AG04449 (cell line): ENCODE measurements at regions not wholly inside any gene's neighbourhood (a gene's known extent, or its start where the extent isn't known, plus 50 kb on each side); places are given as distances from the start of the nearest gene placed in this dataset.

ENCODE experiments used
- CTCF ChIA-PET: fragments of 350-600 bp; formaldehyde crosslinking; extraction: SDS; loops from one replicate; lab custom pipeline; 2021; ENCODE audit warnings: antibody characterized with exemption; lab: Yijun Ruan, JAX
- POLR2A ChIA-PET: fragments of 400-600, 350-600 bp; formaldehyde crosslinking; extraction: SDS; loops from one replicate; lab custom pipeline; 2020; ENCODE audit warnings: antibody characterized with exemption, inconsistent platforms; lab: Yijun Ruan, JAX
- DNase-seq: peaks from one replicate; pipeline ENCODE4 v3.0.0-alpha.2; 2010; ENCODE audit warnings: low read depth, low spot score
- H3K4me3 ChIP-seq: 2 replicates; pipeline ENCODE4 v1.5.1; 2011; ENCODE audit warnings: low read depth, mild to moderate bottlenecking, control low read depth, low read length
- TF ChIP-seq, protein P1 (sequence below): IDR thresholded peaks from one replicate; pipeline ENCODE4 v1.5.1; 2011; ENCODE audit warnings: mild to moderate bottlenecking, moderate library complexity, low read length, control low read depth, inconsistent platforms; ENCODE audit not compliant: insufficient read depth; ENCODE audit errors: missing control alignments

DNA sequence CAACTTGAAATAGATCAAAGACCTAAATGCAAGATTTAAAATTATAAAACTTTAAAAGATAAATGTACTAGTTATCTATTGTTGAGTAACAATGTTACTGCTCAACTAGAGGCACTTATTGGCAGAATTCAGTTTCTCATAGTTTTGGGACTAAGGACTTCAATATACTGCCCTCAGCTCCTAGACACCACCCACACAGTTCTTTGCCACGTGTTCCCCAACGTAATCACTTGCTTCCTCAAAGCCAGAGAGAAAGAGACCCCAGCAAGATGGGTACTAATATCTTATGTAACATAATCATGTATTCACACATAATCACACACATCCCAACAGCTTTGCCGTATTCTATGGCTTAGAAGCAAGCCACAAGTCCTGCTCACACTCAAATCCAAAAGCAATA lies 50.3 kb upstream of the SLC22A16 start:
- no peak overlapping the region for H3K4me3 ChIP-seq
- POLR2A ChIA-PET: no interaction called here
- no peak for DNase-seq
- CTCF ChIA-PET: interaction anchor here (0.7 to 4.0 kb wide), 11 partner anchors 9 to 683 kb away, joined by 3 to 52 read pairs (median 5); no protein-coding TSS in a partner anchor
- TF ChIP-seq, protein P1, sequence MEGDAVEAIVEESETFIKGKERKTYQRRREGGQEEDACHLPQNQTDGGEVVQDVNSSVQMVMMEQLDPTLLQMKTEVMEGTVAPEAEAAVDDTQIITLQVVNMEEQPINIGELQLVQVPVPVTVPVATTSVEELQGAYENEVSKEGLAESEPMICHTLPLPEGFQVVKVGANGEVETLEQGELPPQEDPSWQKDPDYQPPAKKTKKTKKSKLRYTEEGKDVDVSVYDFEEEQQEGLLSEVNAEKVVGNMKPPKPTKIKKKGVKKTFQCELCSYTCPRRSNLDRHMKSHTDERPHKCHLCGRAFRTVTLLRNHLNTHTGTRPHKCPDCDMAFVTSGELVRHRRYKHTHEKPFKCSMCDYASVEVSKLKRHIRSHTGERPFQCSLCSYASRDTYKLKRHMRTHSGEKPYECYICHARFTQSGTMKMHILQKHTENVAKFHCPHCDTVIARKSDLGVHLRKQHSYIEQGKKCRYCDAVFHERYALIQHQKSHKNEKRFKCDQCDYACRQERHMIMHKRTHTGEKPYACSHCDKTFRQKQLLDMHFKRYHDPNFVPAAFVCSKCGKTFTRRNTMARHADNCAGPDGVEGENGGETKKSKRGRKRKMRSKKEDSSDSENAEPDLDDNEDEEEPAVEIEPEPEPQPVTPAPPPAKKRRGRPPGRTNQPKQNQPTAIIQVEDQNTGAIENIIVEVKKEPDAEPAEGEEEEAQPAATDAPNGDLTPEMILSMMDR: no peak
